Astrocyte of the spinal cord (primary cell): ENCODE measurements at regions not wholly inside any gene's neighbourhood (a gene's known extent, or its start where the extent isn't known, plus 50 kb on each side); places are given as distances from the start of the nearest gene placed in this dataset.

Experiments
- DNase-seq: peaks from one replicate; pipeline ENCODE4 v3.0.0; 2011; ENCODE audit warnings: low read depth, low spot score
- H3K4me3 ChIP-seq: 2 replicates; pipeline ENCODE4 v1.5.1; 2011; ENCODE audit warnings: low read depth, mild to moderate bottlenecking, low read length, moderate library complexity
- in situ Hi-C: cut with HindIII; loops from 2 replicates; pipeline ENCODE4 v1.10.0; 2017; ENCODE audit warnings: low sequenced_read_pairs
- TF ChIP-seq, protein P1 (sequence below): IDR thresholded peaks from 2 replicates; pipeline ENCODE4 v1.5.1; 2012; ENCODE audit warnings: low read depth, mild to moderate bottlenecking, low read length, inconsistent platforms

DNA sequence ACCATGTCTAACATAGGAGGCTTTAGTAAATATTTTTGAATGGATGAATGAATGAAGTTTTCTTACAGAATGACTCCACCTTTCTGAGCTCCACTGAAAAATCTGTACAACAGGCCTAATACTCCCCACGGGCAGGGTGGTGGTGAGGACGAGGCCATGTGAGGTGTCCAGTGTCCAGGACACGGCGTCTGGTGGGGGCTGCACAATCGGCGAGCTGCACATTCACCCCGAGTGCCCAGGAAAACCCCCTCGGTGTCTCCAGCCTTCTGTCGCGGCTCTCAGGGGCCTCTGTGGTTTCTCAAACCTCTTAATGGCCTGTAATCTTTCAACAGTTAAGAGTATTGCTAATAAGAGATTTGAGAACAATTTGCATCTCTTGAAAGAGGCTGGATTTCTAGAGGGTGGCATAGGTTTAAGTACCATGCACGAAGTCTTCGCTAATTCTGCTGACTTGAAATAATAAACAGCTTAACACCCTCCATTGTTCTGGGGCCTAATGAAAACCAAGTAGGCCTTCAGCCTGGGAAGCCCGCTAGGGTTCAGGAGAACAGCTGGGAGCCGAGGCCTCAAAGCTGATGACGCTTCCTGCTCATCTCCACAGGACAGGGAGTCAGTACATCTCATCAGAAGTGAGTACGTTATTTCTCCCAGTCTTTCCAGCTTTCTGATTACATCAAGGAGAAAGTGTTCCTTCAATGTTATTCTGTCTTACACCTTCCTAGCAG is 304.6 kb upstream of the FOXF1 start:
- in situ Hi-C loops = no loop called here
- no peak for DNase-seq
- TF ChIP-seq, protein P1, sequence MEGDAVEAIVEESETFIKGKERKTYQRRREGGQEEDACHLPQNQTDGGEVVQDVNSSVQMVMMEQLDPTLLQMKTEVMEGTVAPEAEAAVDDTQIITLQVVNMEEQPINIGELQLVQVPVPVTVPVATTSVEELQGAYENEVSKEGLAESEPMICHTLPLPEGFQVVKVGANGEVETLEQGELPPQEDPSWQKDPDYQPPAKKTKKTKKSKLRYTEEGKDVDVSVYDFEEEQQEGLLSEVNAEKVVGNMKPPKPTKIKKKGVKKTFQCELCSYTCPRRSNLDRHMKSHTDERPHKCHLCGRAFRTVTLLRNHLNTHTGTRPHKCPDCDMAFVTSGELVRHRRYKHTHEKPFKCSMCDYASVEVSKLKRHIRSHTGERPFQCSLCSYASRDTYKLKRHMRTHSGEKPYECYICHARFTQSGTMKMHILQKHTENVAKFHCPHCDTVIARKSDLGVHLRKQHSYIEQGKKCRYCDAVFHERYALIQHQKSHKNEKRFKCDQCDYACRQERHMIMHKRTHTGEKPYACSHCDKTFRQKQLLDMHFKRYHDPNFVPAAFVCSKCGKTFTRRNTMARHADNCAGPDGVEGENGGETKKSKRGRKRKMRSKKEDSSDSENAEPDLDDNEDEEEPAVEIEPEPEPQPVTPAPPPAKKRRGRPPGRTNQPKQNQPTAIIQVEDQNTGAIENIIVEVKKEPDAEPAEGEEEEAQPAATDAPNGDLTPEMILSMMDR = no peak
- no peak overlapping the region for H3K4me3 ChIP-seq

DNA sequence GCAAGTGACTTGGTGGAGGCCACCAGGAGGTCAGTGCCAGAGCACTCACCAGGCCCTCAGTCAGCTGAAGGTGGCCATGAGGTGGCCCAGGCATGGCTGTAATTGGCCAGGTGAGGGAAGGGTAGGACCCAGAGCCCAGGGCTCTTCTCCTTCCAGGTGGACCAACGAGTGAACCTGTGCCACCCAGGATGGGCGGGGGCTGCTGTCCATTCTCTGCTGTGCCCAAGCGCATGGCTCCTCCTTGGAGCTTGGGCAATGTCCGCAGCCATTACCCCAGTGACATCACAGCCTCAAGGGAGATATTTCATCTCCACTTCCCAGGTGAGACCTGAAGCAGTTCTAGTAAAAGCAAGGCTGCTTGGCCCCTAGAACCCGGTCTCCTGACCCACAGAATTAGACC is 303.0 kb upstream of the FOXF1 start:
- TF ChIP-seq, protein P1 = no peak
- H3K4me3 ChIP-seq = no peak overlapping the region
- DNase-seq = no peak
- in situ Hi-C loops = no loop called here

DNA sequence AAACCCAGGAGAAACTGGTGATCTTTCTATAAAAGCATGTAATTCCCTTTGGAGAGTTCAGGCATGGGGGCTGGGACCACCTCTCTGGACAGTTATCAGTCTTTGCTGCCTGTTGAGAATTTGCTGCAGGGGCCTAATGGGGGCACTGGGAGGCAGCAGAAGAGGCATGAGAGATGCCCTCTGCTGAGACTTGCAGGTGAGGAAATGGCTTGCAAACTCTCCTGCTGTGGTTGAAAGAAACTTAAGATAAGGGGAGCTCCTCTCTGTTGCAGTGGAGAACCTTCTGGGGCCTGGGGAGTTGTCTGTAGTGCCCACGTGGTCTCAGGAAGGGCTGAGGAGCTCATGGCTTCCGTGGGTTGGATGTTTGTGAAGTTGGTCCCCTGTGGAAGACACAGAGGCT is 301.1 kb upstream of the FOXF1 start:
- no peak overlapping the region for H3K4me3 ChIP-seq
- TF ChIP-seq, protein P1 = no peak
- in situ Hi-C loops = no loop called here
- DNase-seq = no peak

DNA sequence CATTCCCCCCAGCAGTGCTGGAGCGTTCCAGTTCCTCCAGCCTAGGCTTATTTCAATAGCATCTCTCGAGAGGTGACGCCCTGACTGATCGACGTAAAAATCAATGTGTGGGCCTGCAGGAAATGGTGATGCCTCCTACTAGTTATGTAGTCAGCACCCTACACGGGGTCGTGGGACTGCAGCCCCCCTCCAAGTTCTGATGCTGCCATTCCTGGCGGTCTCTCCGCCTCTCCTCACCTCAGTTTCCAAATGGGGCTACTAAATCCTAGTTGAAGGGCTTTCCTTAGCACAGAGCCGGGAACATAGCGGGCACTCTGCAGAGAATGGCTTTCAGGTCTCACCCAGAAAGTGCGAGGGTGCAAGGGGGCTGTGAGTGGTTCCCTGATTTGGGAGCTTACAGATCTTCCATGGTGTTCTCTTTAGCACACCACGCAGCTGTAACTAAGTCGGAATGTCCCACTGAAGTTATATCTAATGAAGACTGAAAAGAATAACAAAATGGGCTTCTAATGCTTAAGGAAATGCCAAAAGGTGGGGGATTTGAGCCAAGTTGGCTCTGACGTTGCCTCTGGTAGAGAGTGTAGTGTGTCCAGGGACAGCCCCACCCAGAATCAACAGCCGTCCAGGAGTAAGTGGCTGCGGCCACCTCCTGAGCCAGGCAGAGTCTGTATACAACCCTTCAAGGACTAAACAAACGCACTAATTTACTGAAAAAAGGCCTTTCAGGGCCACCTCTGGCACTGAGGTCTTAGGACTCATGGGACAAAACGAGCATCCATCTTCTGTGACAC is 299.7 kb upstream of the FOXF1 start:
- H3K4me3 ChIP-seq = no peak overlapping the region
- in situ Hi-C loops = no loop called here
- DNase-seq = no peak
- TF ChIP-seq, protein P1 = no peak

DNA sequence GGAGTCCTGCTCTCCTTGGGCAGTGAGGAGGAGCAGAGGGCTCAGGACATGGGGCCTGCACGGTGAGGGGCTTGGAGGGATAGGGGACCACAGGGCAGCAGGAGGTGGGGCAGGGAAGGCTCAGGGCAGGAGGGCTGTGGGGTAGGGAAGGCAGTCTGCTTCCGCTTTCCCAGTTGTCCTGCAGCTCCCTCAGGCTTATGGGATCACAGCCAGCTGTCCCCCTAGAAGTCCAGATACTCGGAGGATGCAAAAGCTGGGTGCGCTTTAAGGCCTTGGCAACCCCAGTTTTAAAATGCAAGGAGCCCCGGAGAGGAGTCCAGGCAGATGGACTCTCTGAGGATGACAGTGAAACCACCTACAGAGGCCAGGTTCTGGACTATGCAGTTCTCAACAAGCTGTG is 299.1 kb upstream of the FOXF1 start:
- TF ChIP-seq, protein P1 = no peak
- no peak for DNase-seq
- H3K4me3 ChIP-seq = no peak overlapping the region
- in situ Hi-C loops = no loop called here

DNA sequence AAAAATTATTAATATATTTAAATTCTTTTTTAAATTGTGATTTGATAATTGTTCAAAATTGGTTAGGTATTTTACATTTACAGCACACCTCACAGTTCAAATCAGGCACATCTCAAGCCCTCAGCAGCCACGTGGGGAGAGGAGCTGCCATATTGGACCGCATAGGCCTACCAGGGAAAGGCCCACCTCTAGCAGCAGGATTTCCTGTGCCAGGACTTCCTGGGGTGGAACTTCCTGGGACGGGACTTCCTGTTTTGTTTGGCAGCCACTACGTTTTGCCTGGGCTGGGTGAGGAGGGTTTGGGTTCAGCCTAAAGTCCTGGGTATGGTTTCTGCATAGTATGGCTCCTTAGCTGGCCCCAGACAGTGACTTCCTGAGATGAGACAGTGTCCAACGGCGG is 298.5 kb upstream of the FOXF1 start:
- DNase-seq = no peak
- in situ Hi-C loops = no loop called here
- TF ChIP-seq, protein P1 = no peak
- H3K4me3 ChIP-seq = no peak overlapping the region
